ENCODE measurements at regions not wholly inside any gene's neighbourhood (a gene's known extent, or its start where the extent isn't known, plus 50 kb on each side); places are given as distances from the start of the nearest gene placed in this dataset.

DNA sequence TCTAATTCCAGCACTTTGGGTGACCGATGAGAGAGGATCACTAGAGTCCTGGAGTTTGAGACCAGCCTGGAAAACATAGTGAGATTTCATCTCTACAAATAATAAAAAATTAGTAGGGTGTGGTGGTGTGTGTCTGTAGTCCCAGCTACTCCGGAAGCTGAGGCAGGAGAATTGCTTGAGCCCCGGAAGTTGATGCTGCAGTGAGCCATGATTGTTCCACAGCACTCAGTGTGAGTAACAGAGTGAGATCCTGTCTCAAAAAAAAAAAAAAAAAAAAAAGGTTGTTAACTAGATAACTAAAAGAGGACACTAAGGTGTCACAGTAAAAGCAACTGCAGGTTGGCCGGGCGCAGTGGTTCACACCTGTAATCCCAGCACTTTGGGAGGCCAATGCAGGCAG lies 121.3 kb upstream of the MAX start:
- Histone ChIP-seq H3K27me3 (ENCODE audit: control insufficient read depth, extremely low read depth, insufficient read depth, low read length) (no peaks in the 10 kb centered on the region), H3K36me3 (ENCODE audit: control insufficient read depth in 2 of 2, extremely low read depth in 1 of 2, insufficient read depth in 2 of 2, low read length in 2 of 2) (no peaks in the 10 kb centered on the region), H3K9ac (ENCODE audit: control insufficient read depth, extremely low read depth, insufficient read depth, low read length) (no peak overlapping the region), H3K4me3 (ENCODE audit: control insufficient read depth in 2 of 3, extremely low read depth in 1 of 3, insufficient read depth in 2 of 3, low read depth in 1 of 3, low read length in 3 of 3) (no peak overlapping the region), H3K9me3 (ENCODE audit: control insufficient read depth, low read depth, low read length) (no peaks in the 10 kb centered on the region), H3K9me1 (ENCODE audit: control insufficient read depth, extremely low read depth, insufficient read depth, low read length) (no peaks in the 10 kb centered on the region), H3K4me2 (ENCODE audit: control insufficient read depth, extremely low read depth, insufficient read depth, low read depth, low read length) (no peak overlapping the region), H4K20me1 (ENCODE audit: control insufficient read depth, extremely low read depth, insufficient read depth, low read length) (no peaks in the 10 kb centered on the region), H2AFZ (ENCODE audit: control insufficient read depth, low read length) (no peak overlapping the region), H3K79me2 (ENCODE audit: control insufficient read depth, insufficient read depth, low read length) (no peaks in the 10 kb centered on the region), H3K27ac (ENCODE audit: control insufficient read depth, insufficient read depth, low read length) (no peak overlapping the region), H3K4me1 (ENCODE audit: control insufficient read depth, extremely low read depth, insufficient read depth, low read length) (peaks cover 7% of the 10 kb centered on the region)
- no peak for DNase-seq (ENCODE audit: low read depth, low spot score)
- FAIRE-seq: no peak
- TF ChIP-seq, protein P1, sequence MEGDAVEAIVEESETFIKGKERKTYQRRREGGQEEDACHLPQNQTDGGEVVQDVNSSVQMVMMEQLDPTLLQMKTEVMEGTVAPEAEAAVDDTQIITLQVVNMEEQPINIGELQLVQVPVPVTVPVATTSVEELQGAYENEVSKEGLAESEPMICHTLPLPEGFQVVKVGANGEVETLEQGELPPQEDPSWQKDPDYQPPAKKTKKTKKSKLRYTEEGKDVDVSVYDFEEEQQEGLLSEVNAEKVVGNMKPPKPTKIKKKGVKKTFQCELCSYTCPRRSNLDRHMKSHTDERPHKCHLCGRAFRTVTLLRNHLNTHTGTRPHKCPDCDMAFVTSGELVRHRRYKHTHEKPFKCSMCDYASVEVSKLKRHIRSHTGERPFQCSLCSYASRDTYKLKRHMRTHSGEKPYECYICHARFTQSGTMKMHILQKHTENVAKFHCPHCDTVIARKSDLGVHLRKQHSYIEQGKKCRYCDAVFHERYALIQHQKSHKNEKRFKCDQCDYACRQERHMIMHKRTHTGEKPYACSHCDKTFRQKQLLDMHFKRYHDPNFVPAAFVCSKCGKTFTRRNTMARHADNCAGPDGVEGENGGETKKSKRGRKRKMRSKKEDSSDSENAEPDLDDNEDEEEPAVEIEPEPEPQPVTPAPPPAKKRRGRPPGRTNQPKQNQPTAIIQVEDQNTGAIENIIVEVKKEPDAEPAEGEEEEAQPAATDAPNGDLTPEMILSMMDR (optimal IDR thresholded peaks at IDR 0.05 in 1 of 3, IDR thresholded peaks at IDR 0.05 in 1 of 3, conservative IDR thresholded peaks at IDR 0.05 in 1 of 3; ENCODE audit: extremely low read depth in 1 of 3, insufficient read depth in 2 of 3, low read length in 3 of 3): no peak
- TF ChIP-seq EZH2 (IDR thresholded peaks at IDR 0.05; ENCODE audit: low read length): no peak
- dilution Hi-C loops (cut with MboI; ENCODE audit: extremely low pct_ligation_motif_present, low sequenced_read_pairs): no loop called here

DNA sequence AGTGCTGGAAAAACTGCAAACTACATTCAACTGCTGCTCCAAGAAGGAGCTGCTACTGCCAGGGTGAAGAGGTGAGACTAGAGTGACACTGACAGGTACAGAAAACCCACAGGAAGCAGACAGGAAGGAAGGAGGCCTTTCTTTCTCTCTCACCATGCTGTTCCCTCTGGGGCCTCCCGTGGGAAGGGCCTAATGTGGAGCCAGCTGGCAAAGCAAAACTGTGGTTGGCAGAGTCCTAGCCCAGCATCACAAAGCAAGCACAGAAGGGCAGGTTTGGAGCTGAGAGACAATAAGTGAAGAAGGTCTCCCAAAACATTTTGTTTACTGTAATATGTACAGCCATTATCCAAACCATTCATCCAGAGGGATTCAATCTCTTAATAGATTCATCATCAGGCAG lies 122.5 kb upstream of the MAX start:
- no peak overlapping the region for H3K27ac ChIP-seq (ENCODE audit: control insufficient read depth, insufficient read depth, low read length)
- no peaks in the 10 kb centered on the region for H3K79me2 ChIP-seq (ENCODE audit: control insufficient read depth, insufficient read depth, low read length)
- peaks cover 9% of the 10 kb centered on the region for H3K4me1 ChIP-seq (ENCODE audit: control insufficient read depth, extremely low read depth, insufficient read depth, low read length)
- no peak for DNase-seq (ENCODE audit: low read depth, low spot score)
- H3K4me2 ChIP-seq (ENCODE audit: control insufficient read depth, extremely low read depth, insufficient read depth, low read depth, low read length): no peak overlapping the region
- H3K9ac ChIP-seq (ENCODE audit: control insufficient read depth, extremely low read depth, insufficient read depth, low read length): no peak overlapping the region
- dilution Hi-C loops (cut with MboI; ENCODE audit: extremely low pct_ligation_motif_present, low sequenced_read_pairs): no loop called here
- H3K27me3 ChIP-seq (ENCODE audit: control insufficient read depth, extremely low read depth, insufficient read depth, low read length): no peaks in the 10 kb centered on the region
- peak overlapping the region; percentile 29 for H2AFZ ChIP-seq (ENCODE audit: control insufficient read depth, low read length)
- H3K9me3 ChIP-seq (ENCODE audit: control insufficient read depth, low read depth, low read length): no peaks in the 10 kb centered on the region
- no peak for TF ChIP-seq EZH2 (IDR thresholded peaks at IDR 0.05; ENCODE audit: low read length)
- TF ChIP-seq, protein P1 (optimal IDR thresholded peaks at IDR 0.05 in 1 of 3, IDR thresholded peaks at IDR 0.05 in 1 of 3, conservative IDR thresholded peaks at IDR 0.05 in 1 of 3; ENCODE audit: extremely low read depth in 1 of 3, insufficient read depth in 2 of 3, low read length in 3 of 3): no peak
- H4K20me1 ChIP-seq (ENCODE audit: control insufficient read depth, extremely low read depth, insufficient read depth, low read length): no peaks in the 10 kb centered on the region
- no peak for FAIRE-seq
- no peaks in the 10 kb centered on the region for H3K36me3 ChIP-seq (ENCODE audit: control insufficient read depth in 2 of 2, extremely low read depth in 1 of 2, insufficient read depth in 2 of 2, low read length in 2 of 2)
- H3K4me3 ChIP-seq (ENCODE audit: control insufficient read depth in 2 of 3, extremely low read depth in 1 of 3, insufficient read depth in 2 of 3, low read depth in 1 of 3, low read length in 3 of 3): no peak overlapping the region
- no peaks in the 10 kb centered on the region for H3K9me1 ChIP-seq (ENCODE audit: control insufficient read depth, extremely low read depth, insufficient read depth, low read length)

Measured in keratinocyte (primary cell).